ENCODE measurements at regions not wholly inside any gene's neighbourhood (a gene's known extent, or its start where the extent isn't known, plus 50 kb on each side); places are given as distances from the start of the nearest gene placed in this dataset.

DNA sequence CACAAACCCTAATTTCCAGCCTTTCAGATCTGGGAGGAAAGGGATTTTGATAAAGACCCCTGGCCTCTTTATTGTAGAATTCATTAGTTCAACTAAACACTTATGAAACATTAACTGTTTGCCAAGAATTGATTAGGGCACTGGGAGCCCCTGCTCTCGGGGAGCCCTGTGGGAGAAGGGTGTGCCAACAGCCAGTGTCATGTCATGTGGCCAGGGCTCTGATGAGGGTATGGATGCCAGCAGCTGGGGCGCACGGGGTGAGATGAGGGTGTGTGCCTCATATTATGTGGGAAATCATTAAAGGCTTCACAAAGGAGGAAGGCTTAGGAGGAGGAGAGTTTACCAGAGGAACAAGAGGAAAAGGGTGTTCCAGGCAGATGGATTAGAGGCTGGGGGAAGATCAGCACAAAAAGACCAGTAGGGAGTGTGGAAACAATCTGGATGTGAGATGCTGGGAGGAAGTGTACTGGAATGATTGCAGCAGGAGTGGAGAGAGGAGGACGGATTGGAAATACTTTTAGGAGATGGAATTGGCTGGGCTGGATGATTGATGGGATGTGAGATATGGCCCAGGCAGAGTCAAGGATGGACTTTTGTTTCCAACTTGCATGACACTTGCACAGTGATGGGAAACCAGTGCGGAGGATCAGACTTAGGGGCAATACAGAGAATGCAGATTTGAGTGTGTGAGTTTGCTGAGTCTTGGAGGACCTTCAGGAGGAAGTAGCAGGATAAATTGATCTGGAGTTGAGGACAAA lies 137.8 kb downstream of the CSNK2A3 start:
- no peak for TF ChIP-seq EZH2 (IDR thresholded peaks at IDR 0.05; ENCODE audit: low read depth)
- TF ChIP-seq, protein P1, sequence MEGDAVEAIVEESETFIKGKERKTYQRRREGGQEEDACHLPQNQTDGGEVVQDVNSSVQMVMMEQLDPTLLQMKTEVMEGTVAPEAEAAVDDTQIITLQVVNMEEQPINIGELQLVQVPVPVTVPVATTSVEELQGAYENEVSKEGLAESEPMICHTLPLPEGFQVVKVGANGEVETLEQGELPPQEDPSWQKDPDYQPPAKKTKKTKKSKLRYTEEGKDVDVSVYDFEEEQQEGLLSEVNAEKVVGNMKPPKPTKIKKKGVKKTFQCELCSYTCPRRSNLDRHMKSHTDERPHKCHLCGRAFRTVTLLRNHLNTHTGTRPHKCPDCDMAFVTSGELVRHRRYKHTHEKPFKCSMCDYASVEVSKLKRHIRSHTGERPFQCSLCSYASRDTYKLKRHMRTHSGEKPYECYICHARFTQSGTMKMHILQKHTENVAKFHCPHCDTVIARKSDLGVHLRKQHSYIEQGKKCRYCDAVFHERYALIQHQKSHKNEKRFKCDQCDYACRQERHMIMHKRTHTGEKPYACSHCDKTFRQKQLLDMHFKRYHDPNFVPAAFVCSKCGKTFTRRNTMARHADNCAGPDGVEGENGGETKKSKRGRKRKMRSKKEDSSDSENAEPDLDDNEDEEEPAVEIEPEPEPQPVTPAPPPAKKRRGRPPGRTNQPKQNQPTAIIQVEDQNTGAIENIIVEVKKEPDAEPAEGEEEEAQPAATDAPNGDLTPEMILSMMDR (conservative IDR thresholded peaks at IDR 0.05): no peak
